ENCODE measurements at regions not wholly inside any gene's neighbourhood (a gene's known extent, or its start where the extent isn't known, plus 50 kb on each side); places are given as distances from the start of the nearest gene placed in this dataset.

DNA sequence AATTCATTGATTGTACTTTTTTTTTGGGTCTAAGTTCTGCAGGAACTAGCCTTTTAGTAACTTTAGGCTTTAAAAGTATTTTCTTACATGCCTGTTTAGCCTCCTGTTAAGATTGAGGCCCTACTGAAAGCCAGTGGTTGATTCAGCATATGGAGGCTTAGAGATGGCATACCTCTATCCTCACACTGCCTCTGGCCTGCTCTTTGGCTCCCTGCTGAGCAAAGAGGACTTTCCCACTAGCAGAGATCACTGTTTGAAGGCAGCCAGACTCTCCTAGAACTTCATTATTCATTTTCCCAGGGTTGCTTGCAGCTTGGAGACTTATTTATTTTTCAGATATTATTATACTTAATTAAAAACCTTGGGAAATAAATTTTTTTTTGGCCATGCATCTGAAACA is 405.6 kb upstream of the MEX3C start:
- intact Hi-C loops (cut with DNase I, micrococcal nuclease), result no loop called here
- H3K4me1 ChIP-seq (ENCODE audit: insufficient read depth, low read length), result no peaks in the 10 kb centered on the region
- no peak overlapping the region for H3K27ac ChIP-seq (ENCODE audit: low read depth in 1 of 2, low read length in 2 of 2)
- POLR2A ChIA-PET, result no interaction called here
- no peaks in the 10 kb centered on the region for H3K9me3 ChIP-seq (ENCODE audit: control insufficient read depth in 1 of 2, insufficient read depth in 1 of 2, low read length in 2 of 2)
- no peaks in the 10 kb centered on the region for H3K36me3 Mint-ChIP-seq (ENCODE audit: low read depth)
- H3K36me3 ChIP-seq (ENCODE audit: insufficient read depth, low read length), result no peaks in the 10 kb centered on the region
- H3K27me3 Mint-ChIP-seq, result no peaks in the 10 kb centered on the region
- H3K9me3 Mint-ChIP-seq, result peaks cover 5% of the 10 kb centered on the region
- CTCF ChIA-PET, result no interaction called here
- no peaks in the 10 kb centered on the region for H3K27me3 ChIP-seq (ENCODE audit: control insufficient read depth in 1 of 2, insufficient read depth in 2 of 2, low read length in 2 of 2)
- no peak overlapping the region for H3K4me3 ChIP-seq (ENCODE audit: low read length)
- ATAC-seq (ENCODE audit: poor library complexity), result no peak
- DNase-seq, result no peak
- no peak overlapping the region for H3K4me3 Mint-ChIP-seq
- no peaks in the 10 kb centered on the region for H3K4me1 Mint-ChIP-seq (ENCODE audit: low read depth)
- TF ChIP-seq, protein P1, sequence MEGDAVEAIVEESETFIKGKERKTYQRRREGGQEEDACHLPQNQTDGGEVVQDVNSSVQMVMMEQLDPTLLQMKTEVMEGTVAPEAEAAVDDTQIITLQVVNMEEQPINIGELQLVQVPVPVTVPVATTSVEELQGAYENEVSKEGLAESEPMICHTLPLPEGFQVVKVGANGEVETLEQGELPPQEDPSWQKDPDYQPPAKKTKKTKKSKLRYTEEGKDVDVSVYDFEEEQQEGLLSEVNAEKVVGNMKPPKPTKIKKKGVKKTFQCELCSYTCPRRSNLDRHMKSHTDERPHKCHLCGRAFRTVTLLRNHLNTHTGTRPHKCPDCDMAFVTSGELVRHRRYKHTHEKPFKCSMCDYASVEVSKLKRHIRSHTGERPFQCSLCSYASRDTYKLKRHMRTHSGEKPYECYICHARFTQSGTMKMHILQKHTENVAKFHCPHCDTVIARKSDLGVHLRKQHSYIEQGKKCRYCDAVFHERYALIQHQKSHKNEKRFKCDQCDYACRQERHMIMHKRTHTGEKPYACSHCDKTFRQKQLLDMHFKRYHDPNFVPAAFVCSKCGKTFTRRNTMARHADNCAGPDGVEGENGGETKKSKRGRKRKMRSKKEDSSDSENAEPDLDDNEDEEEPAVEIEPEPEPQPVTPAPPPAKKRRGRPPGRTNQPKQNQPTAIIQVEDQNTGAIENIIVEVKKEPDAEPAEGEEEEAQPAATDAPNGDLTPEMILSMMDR (IDR thresholded peaks at IDR 0.05), result no peak
- H3K27ac Mint-ChIP-seq, result no peak overlapping the region

DNA sequence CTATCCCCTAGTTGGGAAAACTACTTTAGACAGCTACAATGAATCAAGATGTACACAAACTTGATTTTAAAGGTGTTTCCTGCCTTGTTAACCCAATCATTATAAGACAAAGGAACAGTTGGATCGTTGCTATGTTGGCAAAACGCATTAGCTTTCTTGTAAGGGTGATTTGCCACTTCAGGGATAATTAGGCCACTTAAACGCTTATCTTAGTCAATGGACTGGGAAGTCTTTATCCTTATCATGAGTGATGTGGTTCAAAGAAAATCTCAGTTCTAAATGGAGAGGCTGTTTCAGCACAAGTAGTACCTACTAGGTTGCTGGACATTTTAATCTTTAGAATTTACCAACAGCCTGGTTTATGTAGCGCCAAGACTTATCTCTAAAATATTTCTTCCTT is 406.1 kb upstream of the MEX3C start:
- Mint-ChIP-seq H3K36me3 (ENCODE audit: low read depth) (no peaks in the 10 kb centered on the region), H3K27me3 (no peaks in the 10 kb centered on the region), H3K4me1 (ENCODE audit: low read depth) (no peaks in the 10 kb centered on the region), H3K27ac (no peak overlapping the region), H3K9me3 (peaks cover 5% of the 10 kb centered on the region), H3K4me3 (no peak overlapping the region)
- CTCF ChIA-PET, result no interaction called here
- no peak overlapping the region for H3K27ac ChIP-seq (ENCODE audit: low read depth in 1 of 2, low read length in 2 of 2)
- POLR2A ChIA-PET, result no interaction called here
- ATAC-seq (ENCODE audit: poor library complexity), result no peak
- H3K36me3 ChIP-seq (ENCODE audit: insufficient read depth, low read length), result no peaks in the 10 kb centered on the region
- TF ChIP-seq, protein P1 (IDR thresholded peaks at IDR 0.05), result no peak
- no peak for DNase-seq
- no peaks in the 10 kb centered on the region for H3K4me1 ChIP-seq (ENCODE audit: insufficient read depth, low read length)
- H3K9me3 ChIP-seq (ENCODE audit: control insufficient read depth in 1 of 2, insufficient read depth in 1 of 2, low read length in 2 of 2), result no peaks in the 10 kb centered on the region
- H3K27me3 ChIP-seq (ENCODE audit: control insufficient read depth in 1 of 2, insufficient read depth in 2 of 2, low read length in 2 of 2), result no peaks in the 10 kb centered on the region
- intact Hi-C loops (cut with DNase I, micrococcal nuclease), result no loop called here
- no peak overlapping the region for H3K4me3 ChIP-seq (ENCODE audit: low read length)

DNA sequence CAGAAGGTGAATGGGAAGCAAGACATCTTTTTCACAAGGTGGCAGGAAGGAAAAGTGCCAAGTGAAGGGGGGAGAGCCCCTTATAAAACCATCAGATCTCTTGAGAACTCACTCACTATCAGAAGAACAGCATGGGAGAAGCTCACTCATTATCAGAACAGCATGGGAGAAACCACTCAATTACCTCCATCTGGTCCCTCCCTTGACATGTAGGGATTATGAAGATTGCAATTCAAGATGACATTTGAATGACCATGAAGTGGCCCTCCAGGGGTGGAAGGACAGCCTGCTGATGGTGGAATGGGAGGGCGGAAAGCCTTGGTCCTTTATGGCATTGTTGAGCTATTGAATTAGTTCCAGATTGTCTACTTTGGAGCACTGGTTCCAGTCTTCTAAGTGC is 413.0 kb upstream of the MEX3C start:
- ChIA-PET POLR2A (no interaction called here), CTCF (no interaction called here)
- H3K27me3 Mint-ChIP-seq, result peaks cover 13% of the 10 kb centered on the region

More for the DNA sequence above, 413.0 kb upstream of the MEX3C start:
- intact Hi-C loops (cut with DNase I, micrococcal nuclease), result no loop called here
- TF ChIP-seq, protein P1 (IDR thresholded peaks at IDR 0.05), result no peak
- DNase-seq (no peak), ATAC-seq (ENCODE audit: poor library complexity) (no peak)
- no peaks in the 10 kb centered on the region for H3K36me3 ChIP-seq (ENCODE audit: insufficient read depth, low read length)
- H3K4me3 Mint-ChIP-seq, result no peak overlapping the region
- H3K9me3 Mint-ChIP-seq, result no peaks in the 10 kb centered on the region
- H3K4me1 Mint-ChIP-seq (ENCODE audit: low read depth), result no peaks in the 10 kb centered on the region
- no peaks in the 10 kb centered on the region for H3K9me3 ChIP-seq (ENCODE audit: control insufficient read depth in 1 of 2, insufficient read depth in 1 of 2, low read length in 2 of 2)
- H3K36me3 Mint-ChIP-seq (ENCODE audit: low read depth), result no peaks in the 10 kb centered on the region
- H3K27ac Mint-ChIP-seq, result no peak overlapping the region
- H3K4me3 ChIP-seq (ENCODE audit: low read length), result no peak overlapping the region
- H3K27me3 ChIP-seq (ENCODE audit: control insufficient read depth in 1 of 2, insufficient read depth in 2 of 2, low read length in 2 of 2), result no peaks in the 10 kb centered on the region
- H3K4me1 ChIP-seq (ENCODE audit: insufficient read depth, low read length), result no peaks in the 10 kb centered on the region
- no peak overlapping the region for H3K27ac ChIP-seq (ENCODE audit: low read depth in 1 of 2, low read length in 2 of 2)

All from CD4-positive, alpha-beta T cell (primary cell).